Endodermal cell (in vitro differentiated cells): ENCODE measurements at regions not wholly inside any gene's neighbourhood (a gene's known extent, or its start where the extent isn't known, plus 50 kb on each side); places are given as distances from the start of the nearest gene placed in this dataset.

ENCODE experiments used
- DNase-seq: peaks from one replicate; pipeline ENCODE4 v3.0.0-alpha.2; 2017
- H3K27ac ChIP-seq: 2 replicates; pipeline ENCODE4 v1.5.1; 2013; ENCODE audit warnings: mild to moderate bottlenecking, low read depth, low read length, moderate library complexity
- H3K27me3 ChIP-seq: 2 replicates; pipeline ENCODE4 v1.6.1; 2013; ENCODE audit warnings: mild to moderate bottlenecking, low read length, moderate library complexity; ENCODE audit not compliant: insufficient read depth, control insufficient read depth, poor library complexity, severe bottlenecking
- H3K36me3 ChIP-seq: 2 replicates; pipeline ENCODE4 v1.7.0; 2013; ENCODE audit warnings: mild to moderate bottlenecking, low read length, moderate library complexity; ENCODE audit not compliant: control insufficient read depth, insufficient read depth
- H3K4me1 ChIP-seq: one replicate; pipeline ENCODE4 v1.7.0; 2013; ENCODE audit warnings: low read length; ENCODE audit not compliant: control insufficient read depth, insufficient read depth
- H3K4me3 ChIP-seq: 2 replicates; pipeline ENCODE4 v1.5.1; 2013; ENCODE audit warnings: mild to moderate bottlenecking, low read length, moderate library complexity
- H3K9ac ChIP-seq: 2 replicates; pipeline ENCODE4 v1.6.1; 2013; ENCODE audit warnings: mild to moderate bottlenecking, low read length, moderate library complexity; ENCODE audit not compliant: poor library complexity, severe bottlenecking; ENCODE audit errors: extremely low read depth
- H3K9me3 ChIP-seq: 2 replicates; pipeline ENCODE4 v1.6.1; 2013; ENCODE audit warnings: mild to moderate bottlenecking, low read length, moderate library complexity; ENCODE audit not compliant: control insufficient read depth
- H3K27ac Mint-ChIP-seq: 2 replicates; pipeline ENCODE4 v1.8.0; 2020; ENCODE audit warnings: mixed read lengths
- H3K27me3 Mint-ChIP-seq: 2 replicates; pipeline ENCODE4 v1.8.0; 2021; ENCODE audit warnings: mild to moderate bottlenecking, mixed read lengths; ENCODE audit not compliant: insufficient read depth
- H3K36me3 Mint-ChIP-seq: 2 replicates; pipeline ENCODE4 v1.8.0; 2020; ENCODE audit warnings: low read depth, mixed read lengths
- H3K4me1 Mint-ChIP-seq: 2 replicates; pipeline ENCODE4 v1.8.0; 2020; ENCODE audit warnings: mixed read lengths
- H3K4me3 Mint-ChIP-seq: 2 replicates; pipeline ENCODE4 v1.8.0; 2020; ENCODE audit warnings: mild to moderate bottlenecking, moderate library complexity, mixed read lengths
- H3K9me3 Mint-ChIP-seq: 2 replicates; pipeline ENCODE4 v1.8.0; 2020; ENCODE audit warnings: mild to moderate bottlenecking, mixed read lengths
- CTCF ChIP-seq: fragments of 200-600 bp; sonication (generic); conservative IDR thresholded peaks from 2 replicates; pipeline ENCODE4 v1.5.0; 2021; ENCODE audit warnings: antibody characterized with exemption, mild to moderate bottlenecking
- WGBS, 2 experiments: methylation state at CpG; one replicate each; pipeline versions ENCODE4 v1.1.5 to v1.1.7; 2013; ENCODE audit warnings: missing lambda C conversion rate in 2 of 2, mixed read lengths in 1 of 2; ENCODE audit not compliant: insufficient coverage in 1 of 2, insufficient read length in 1 of 2; 5-methylcytosine and 5-hydroxymethylcytosine counted together

- Mint-ChIP-seq H3K36me3 (no peaks in the 10 kb centered on the region), H3K27ac (no peak overlapping the region), H3K27me3 (no peaks in the 10 kb centered on the region), H3K4me1 (peaks cover 2% of the 10 kb centered on the region), H3K4me3 (no peak overlapping the region), H3K9me3 (peaks cover 31% of the 10 kb centered on the region)
- H3K4me3 ChIP-seq = no peak overlapping the region
- WGBS, 2 experiments = 43% methylated on average over 2 of the region's 4 CpGs; no CpG with 5 or more reads in 1 of the 2 experiments
- H3K36me3 ChIP-seq = no peaks in the 10 kb centered on the region
- peak; percentile 55 for TF ChIP-seq CTCF
- no peaks in the 10 kb centered on the region for H3K9me3 ChIP-seq
- DNase-seq = peak; percentile 52
- no peaks in the 10 kb centered on the region for H3K4me1 ChIP-seq
- no peak overlapping the region for H3K27ac ChIP-seq
- H3K27me3 ChIP-seq = no peaks in the 10 kb centered on the region
- no peak overlapping the region for H3K9ac ChIP-seq
These were observed 63.2 kb upstream of the PBDC1 start for GRCh38 chrX:76109654-76110053.
